Stomach (tissue), 4 donors: ENCODE measurements at regions not wholly inside any gene's neighbourhood (a gene's known extent, or its start where the extent isn't known, plus 50 kb on each side); places are given as distances from the start of the nearest gene placed in this dataset.

Source experiments
- POLR2A ChIP-seq, 4 donors: fragments of 450-650 bp; IDR thresholded peaks; one replicate each; pipeline ENCODE4 v1.6.1; 2016; ENCODE audit warnings: antibody characterized with exemption in 4 of 4, control low read depth in 2 of 4, mild to moderate bottlenecking in 1 of 4, moderate library complexity in 1 of 4
- POLR2AphosphoS5 ChIP-seq, 3 donors: sonication (generic); formaldehyde crosslinking; IDR thresholded peaks; one replicate each; pipeline ENCODE4 v1.6.1; 2016; ENCODE audit warnings: antibody characterized with exemption in 3 of 3
- TF ChIP-seq, protein P1 (sequence below), 7 experiments: fragments of 450-650 bp in 4 of 7; fragments of 200-600 bp in 3 of 7; sonication (generic) in 3 of 7; IDR thresholded peaks; one replicate each; pipeline ENCODE4 v1.5.1; 2016 to 2019; ENCODE audit warnings: antibody characterized with exemption in 7 of 7, control low read depth in 2 of 7, mild to moderate bottlenecking in 1 of 7

DNA sequence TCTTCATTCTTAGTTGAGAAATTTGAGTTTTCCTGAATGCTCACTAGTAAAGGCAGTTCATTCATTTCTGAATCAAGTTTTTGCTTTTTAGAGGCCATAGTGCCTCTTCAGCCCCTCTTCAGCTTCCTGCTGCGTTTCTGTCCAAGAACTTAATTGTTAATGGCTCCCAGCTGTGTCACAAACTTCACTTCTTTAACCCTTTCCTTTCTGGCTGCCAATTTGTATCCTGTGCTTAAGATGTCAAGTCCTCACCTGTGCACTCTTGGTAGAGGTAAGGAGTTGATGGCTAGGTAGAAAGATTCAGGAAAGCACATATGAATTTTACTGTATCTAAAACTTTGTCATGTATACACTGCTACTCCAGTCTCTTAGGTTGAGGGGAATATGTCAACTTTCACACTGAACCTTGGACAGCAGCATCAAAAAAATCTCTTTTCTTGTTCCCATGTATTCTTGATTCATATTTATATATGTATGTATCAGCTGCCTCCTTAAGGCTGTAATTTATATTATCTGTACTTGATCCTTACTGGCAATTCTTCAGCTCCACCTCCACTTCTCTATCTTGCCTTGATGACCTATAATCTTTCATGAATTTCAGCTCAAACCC is 612.8 kb downstream of the LMO4 start:
- TF ChIP-seq, protein P1, sequence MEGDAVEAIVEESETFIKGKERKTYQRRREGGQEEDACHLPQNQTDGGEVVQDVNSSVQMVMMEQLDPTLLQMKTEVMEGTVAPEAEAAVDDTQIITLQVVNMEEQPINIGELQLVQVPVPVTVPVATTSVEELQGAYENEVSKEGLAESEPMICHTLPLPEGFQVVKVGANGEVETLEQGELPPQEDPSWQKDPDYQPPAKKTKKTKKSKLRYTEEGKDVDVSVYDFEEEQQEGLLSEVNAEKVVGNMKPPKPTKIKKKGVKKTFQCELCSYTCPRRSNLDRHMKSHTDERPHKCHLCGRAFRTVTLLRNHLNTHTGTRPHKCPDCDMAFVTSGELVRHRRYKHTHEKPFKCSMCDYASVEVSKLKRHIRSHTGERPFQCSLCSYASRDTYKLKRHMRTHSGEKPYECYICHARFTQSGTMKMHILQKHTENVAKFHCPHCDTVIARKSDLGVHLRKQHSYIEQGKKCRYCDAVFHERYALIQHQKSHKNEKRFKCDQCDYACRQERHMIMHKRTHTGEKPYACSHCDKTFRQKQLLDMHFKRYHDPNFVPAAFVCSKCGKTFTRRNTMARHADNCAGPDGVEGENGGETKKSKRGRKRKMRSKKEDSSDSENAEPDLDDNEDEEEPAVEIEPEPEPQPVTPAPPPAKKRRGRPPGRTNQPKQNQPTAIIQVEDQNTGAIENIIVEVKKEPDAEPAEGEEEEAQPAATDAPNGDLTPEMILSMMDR (IDR thresholded peaks at IDR 0.05): no peak
- TF ChIP-seq POLR2AphosphoS5 (IDR thresholded peaks at IDR 0.05) (no peak), POLR2A (IDR thresholded peaks at IDR 0.05) (no peak)
